Trophoblast cell (in vitro differentiated cells and primary cell): ENCODE measurements at regions not wholly inside any gene's neighbourhood (a gene's known extent, or its start where the extent isn't known, plus 50 kb on each side); places are given as distances from the start of the nearest gene placed in this dataset.
A peak's percentile ranks its signal among the peaks of the same experiment; 100 is the strongest.

Experiments
- DNase-seq, 2 donors: peaks; one replicate each; pipeline ENCODE4 v3.0.0-alpha.2; 2016
- H2AFZ ChIP-seq: 2 replicates; pipeline ENCODE4 v1.6.1; 2013; ENCODE audit warnings: low read length, moderate library complexity, mild to moderate bottlenecking; ENCODE audit not compliant: insufficient read depth, poor library complexity
- H2AK5ac ChIP-seq: 2 replicates; pipeline ENCODE4 v1.6.1; 2013; ENCODE audit warnings: mild to moderate bottlenecking, low read length
- H2BK120ac ChIP-seq: 2 replicates; pipeline ENCODE4 v1.6.1; 2013; ENCODE audit warnings: low read length, mild to moderate bottlenecking, moderate library complexity; ENCODE audit not compliant: insufficient read depth, poor library complexity
- H2BK12ac ChIP-seq: 2 replicates; pipeline ENCODE4 v1.6.1; 2013; ENCODE audit warnings: mild to moderate bottlenecking, low read length, moderate library complexity
- H2BK5ac ChIP-seq: 2 replicates; pipeline ENCODE4 v1.6.1; 2013; ENCODE audit warnings: low read length, low read depth, moderate library complexity, mild to moderate bottlenecking; ENCODE audit not compliant: poor library complexity
- H3K14ac ChIP-seq: 2 replicates; pipeline ENCODE4 v1.6.1; 2013; ENCODE audit warnings: mild to moderate bottlenecking, low read length
- H3K18ac ChIP-seq: 2 replicates; pipeline ENCODE4 v1.6.1; 2013; ENCODE audit warnings: mild to moderate bottlenecking, low read length
- H3K23ac ChIP-seq: 2 replicates; pipeline ENCODE4 v1.6.1; 2013; ENCODE audit warnings: low read length
- H3K27ac ChIP-seq: 2 replicates; pipeline ENCODE4 v1.5.1; 2013; ENCODE audit warnings: low read depth, mild to moderate bottlenecking, inconsistent platforms, low read length, moderate library complexity
- H3K27me3 ChIP-seq: 2 replicates; pipeline ENCODE4 v1.6.1; 2013; ENCODE audit warnings: inconsistent platforms, mild to moderate bottlenecking, low read length, moderate library complexity; ENCODE audit not compliant: insufficient read depth
- H3K36me3 ChIP-seq, 2 experiments: 1 replicate in 1 of 2; 2 replicates in 1 of 2; pipeline ENCODE4 v1.6.1; 2013; ENCODE audit warnings: low read length in 2 of 2, mild to moderate bottlenecking in 2 of 2, moderate library complexity in 1 of 2; ENCODE audit not compliant: insufficient read depth in 2 of 2, control insufficient read depth in 1 of 2
- H3K4ac ChIP-seq: 2 replicates; pipeline ENCODE4 v1.6.1; 2013; ENCODE audit warnings: low read depth, mild to moderate bottlenecking, low read length, moderate library complexity
- H3K4me1 ChIP-seq, 2 experiments: 1 replicate in 1 of 2; 2 replicates in 1 of 2; pipeline ENCODE4 v1.6.1; 2013; ENCODE audit warnings: low read length in 2 of 2, mild to moderate bottlenecking in 2 of 2, moderate library complexity in 1 of 2; ENCODE audit not compliant: insufficient read depth in 2 of 2, control insufficient read depth in 1 of 2
- H3K4me2 ChIP-seq: 2 replicates; pipeline ENCODE4 v1.6.1; 2013; ENCODE audit warnings: inconsistent platforms, mild to moderate bottlenecking, low read length, moderate library complexity
- H3K4me3 ChIP-seq: 2 replicates; pipeline ENCODE4 v1.5.1; 2013; ENCODE audit warnings: mild to moderate bottlenecking, low read depth, low read length, inconsistent platforms
- H3K79me1 ChIP-seq: one replicate; pipeline ENCODE4 v1.6.1; 2013; ENCODE audit warnings: low read length
- H3K79me2 ChIP-seq: 2 replicates; pipeline ENCODE4 v1.6.1; 2013; ENCODE audit warnings: low read length, mild to moderate bottlenecking; ENCODE audit not compliant: control insufficient read depth, insufficient read depth, poor library complexity
- H3K9ac ChIP-seq: 2 replicates; pipeline ENCODE4 v1.6.1; 2013; ENCODE audit warnings: mild to moderate bottlenecking, low read length
- H3K9me3 ChIP-seq: 2 replicates; pipeline ENCODE4 v1.6.1; 2013; ENCODE audit warnings: low read depth, mild to moderate bottlenecking, control low read depth, inconsistent platforms, low read length; ENCODE audit not compliant: insufficient read depth
- H4K12ac ChIP-seq: 2 replicates; pipeline ENCODE4 v1.6.1; 2013; ENCODE audit warnings: low read depth, mild to moderate bottlenecking, low read length, moderate library complexity
- H4K8ac ChIP-seq: 2 replicates; pipeline ENCODE4 v1.6.1; 2013; ENCODE audit warnings: low read depth, mild to moderate bottlenecking, low read length, moderate library complexity
- H4K91ac ChIP-seq: one replicate; pipeline ENCODE4 v1.6.1; 2013; ENCODE audit warnings: low read depth, mild to moderate bottlenecking, low read length, moderate library complexity
- WGBS: extraction: QIAGEN DNeasy Blood & Tissue Kit; methylation state at CpG from one replicate; pipeline ENCODE4 v1.1.7; 2013; ENCODE audit warnings: missing lambda C conversion rate; ENCODE audit not compliant: insufficient read length, insufficient coverage; ENCODE audit errors: extremely low coverage; 5-methylcytosine and 5-hydroxymethylcytosine counted together

- WGBS = no CpG with 5 or more reads among the region's 4 CpGs
Measured at GRCh38 chr3:176415661-176416295, 781.5 kb downstream of the TBL1XR1 start.

GRCh38 chr3:176412771-176413170 is 784.5 kb downstream of the TBL1XR1 start:
- no peak overlapping the region for H3K14ac ChIP-seq
- H3K9me3 ChIP-seq = no peaks in the 10 kb centered on the region
- H3K79me1 ChIP-seq = no peaks in the 10 kb centered on the region
- no peaks in the 10 kb centered on the region for H3K27me3 ChIP-seq
- no CpG with 5 or more reads among the region's 3 CpGs for WGBS
- no peak overlapping the region for H2BK5ac ChIP-seq
- H3K4me2 ChIP-seq = no peak overlapping the region
- no peak overlapping the region for H2BK12ac ChIP-seq
- H2AFZ ChIP-seq = no peak overlapping the region
- no peak overlapping the region for H4K91ac ChIP-seq
- no peak overlapping the region for H3K4me3 ChIP-seq
- no peak overlapping the region for H4K8ac ChIP-seq
- H3K4ac ChIP-seq = no peak overlapping the region
- H3K18ac ChIP-seq = no peak overlapping the region
- H3K79me2 ChIP-seq = no peaks in the 10 kb centered on the region
- no peak overlapping the region for H3K9ac ChIP-seq
- H3K4me1 ChIP-seq = no peaks in the 10 kb centered on the region
- DNase-seq = no peak
- H3K27ac ChIP-seq = no peak overlapping the region
- H2AK5ac ChIP-seq = no peak overlapping the region
- no peak overlapping the region for H4K12ac ChIP-seq
- H3K36me3 ChIP-seq = no peaks in the 10 kb centered on the region
- no peak overlapping the region for H3K23ac ChIP-seq
- H2BK120ac ChIP-seq = no peak overlapping the region

More at GRCh38 chr3:176415661-176416295, 781.5 kb downstream of the TBL1XR1 start:
- Histone ChIP-seq H3K79me1 (no peaks in the 10 kb centered on the region), H4K12ac (no peak overlapping the region), H2AK5ac (no peak overlapping the region), H3K9me3 (no peaks in the 10 kb centered on the region), H3K14ac (no peak overlapping the region), H2BK5ac (no peak overlapping the region), H3K18ac (no peak overlapping the region), H3K4me1 (no peaks in the 10 kb centered on the region), H3K4me3 (no peak overlapping the region), H3K79me2 (no peaks in the 10 kb centered on the region), H3K36me3 (no peaks in the 10 kb centered on the region), H3K9ac (no peak overlapping the region), H3K27me3 (no peaks in the 10 kb centered on the region), H4K91ac (no peak overlapping the region), H3K27ac (no peak overlapping the region), H3K23ac (no peak overlapping the region), H2BK120ac (no peak overlapping the region), H3K4me2 (no peak overlapping the region), H3K4ac (no peak overlapping the region), H4K8ac (no peak overlapping the region), H2BK12ac (no peak overlapping the region), H2AFZ (no peak overlapping the region)
- DNase-seq = no peak

GRCh38 chr3:176403531-176403930 is 793.8 kb downstream of the TBL1XR1 start:
- Histone ChIP-seq H2BK12ac (no peak overlapping the region), H3K4me3 (no peak overlapping the region), H3K23ac (no peak overlapping the region), H4K12ac (no peak overlapping the region), H2BK120ac (no peak overlapping the region), H3K9ac (no peak overlapping the region), H3K4me2 (no peak overlapping the region), H2AK5ac (no peak overlapping the region), H2AFZ (no peak overlapping the region), H3K4me1 (no peaks in the 10 kb centered on the region), H4K8ac (no peak overlapping the region), H3K14ac (no peak overlapping the region), H3K79me1 (no peaks in the 10 kb centered on the region), H3K79me2 (no peaks in the 10 kb centered on the region), H3K27me3 (no peaks in the 10 kb centered on the region), H2BK5ac (no peak overlapping the region), H3K18ac (no peak overlapping the region), H4K91ac (no peak overlapping the region), H3K36me3 (no peaks in the 10 kb centered on the region), H3K9me3 (no peaks in the 10 kb centered on the region), H3K4ac (no peak overlapping the region), H3K27ac (no peak overlapping the region)
- DNase-seq = peak; percentile 64 to 87
- no CpG with 5 or more reads among the region's 1 CpG for WGBS

GRCh38 chr3:176401211-176401610 is 796.1 kb downstream of the TBL1XR1 start:
- H3K9me3 ChIP-seq = no peaks in the 10 kb centered on the region
- no peaks in the 10 kb centered on the region for H3K79me1 ChIP-seq
- no peak overlapping the region for H2BK120ac ChIP-seq
- H3K23ac ChIP-seq = no peak overlapping the region
- no peak overlapping the region for H2AFZ ChIP-seq
- H3K14ac ChIP-seq = no peak overlapping the region
- H3K4me1 ChIP-seq = no peaks in the 10 kb centered on the region
- no peak overlapping the region for H3K9ac ChIP-seq
- H4K91ac ChIP-seq = no peak overlapping the region
- H3K18ac ChIP-seq = no peak overlapping the region
- no peak for DNase-seq
- no peak overlapping the region for H2BK12ac ChIP-seq
- no peaks in the 10 kb centered on the region for H3K27me3 ChIP-seq
- no peak overlapping the region for H3K4me2 ChIP-seq
- no peak overlapping the region for H2BK5ac ChIP-seq
- H3K27ac ChIP-seq = no peak overlapping the region
- no peak overlapping the region for H3K4ac ChIP-seq
- no peak overlapping the region for H2AK5ac ChIP-seq
- H3K36me3 ChIP-seq = no peaks in the 10 kb centered on the region
- H3K79me2 ChIP-seq = no peaks in the 10 kb centered on the region
- H4K8ac ChIP-seq = no peak overlapping the region
- H4K12ac ChIP-seq = no peak overlapping the region
- H3K4me3 ChIP-seq = no peak overlapping the region
- no CpG with 5 or more reads among the region's 3 CpGs for WGBS
